ENCODE measurements at regions not wholly inside any gene's neighbourhood (a gene's known extent, or its start where the extent isn't known, plus 50 kb on each side); places are given as distances from the start of the nearest gene placed in this dataset.

GRCh38 chr2:57528499-57528898, 518.1 kb upstream of the VRK2 start:
- TF ChIP-seq CTCF (IDR thresholded peaks at IDR 0.05) (no peak), POLR2A (IDR thresholded peaks at IDR 0.05) (no peak)
